ENCODE measurements at regions not wholly inside any gene's neighbourhood (a gene's known extent, or its start where the extent isn't known, plus 50 kb on each side); places are given as distances from the start of the nearest gene placed in this dataset.

- TF ChIP-seq EZH2 (IDR thresholded peaks at IDR 0.05; ENCODE audit: low read depth): no peak
- TF ChIP-seq, protein P1, sequence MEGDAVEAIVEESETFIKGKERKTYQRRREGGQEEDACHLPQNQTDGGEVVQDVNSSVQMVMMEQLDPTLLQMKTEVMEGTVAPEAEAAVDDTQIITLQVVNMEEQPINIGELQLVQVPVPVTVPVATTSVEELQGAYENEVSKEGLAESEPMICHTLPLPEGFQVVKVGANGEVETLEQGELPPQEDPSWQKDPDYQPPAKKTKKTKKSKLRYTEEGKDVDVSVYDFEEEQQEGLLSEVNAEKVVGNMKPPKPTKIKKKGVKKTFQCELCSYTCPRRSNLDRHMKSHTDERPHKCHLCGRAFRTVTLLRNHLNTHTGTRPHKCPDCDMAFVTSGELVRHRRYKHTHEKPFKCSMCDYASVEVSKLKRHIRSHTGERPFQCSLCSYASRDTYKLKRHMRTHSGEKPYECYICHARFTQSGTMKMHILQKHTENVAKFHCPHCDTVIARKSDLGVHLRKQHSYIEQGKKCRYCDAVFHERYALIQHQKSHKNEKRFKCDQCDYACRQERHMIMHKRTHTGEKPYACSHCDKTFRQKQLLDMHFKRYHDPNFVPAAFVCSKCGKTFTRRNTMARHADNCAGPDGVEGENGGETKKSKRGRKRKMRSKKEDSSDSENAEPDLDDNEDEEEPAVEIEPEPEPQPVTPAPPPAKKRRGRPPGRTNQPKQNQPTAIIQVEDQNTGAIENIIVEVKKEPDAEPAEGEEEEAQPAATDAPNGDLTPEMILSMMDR (conservative IDR thresholded peaks at IDR 0.05): no peak
Observed at GRCh38 chr12:92326877-92327276, 181.2 kb upstream of the BTG1 start.
